ENCODE measurements at regions not wholly inside any gene's neighbourhood (a gene's known extent, or its start where the extent isn't known, plus 50 kb on each side); places are given as distances from the start of the nearest gene placed in this dataset.
A peak's percentile ranks its signal among the peaks of the same experiment; 100 is the strongest.

- no peak for DNase-seq (ENCODE audit: low read depth)
Observed at GRCh38 chr18:29074147-29074546, 897.2 kb upstream of the CDH2 start.

GRCh38 chr18:29071869-29072268 is 894.9 kb upstream of the CDH2 start:
- DNase-seq (ENCODE audit: low read depth): no peak

DNA sequence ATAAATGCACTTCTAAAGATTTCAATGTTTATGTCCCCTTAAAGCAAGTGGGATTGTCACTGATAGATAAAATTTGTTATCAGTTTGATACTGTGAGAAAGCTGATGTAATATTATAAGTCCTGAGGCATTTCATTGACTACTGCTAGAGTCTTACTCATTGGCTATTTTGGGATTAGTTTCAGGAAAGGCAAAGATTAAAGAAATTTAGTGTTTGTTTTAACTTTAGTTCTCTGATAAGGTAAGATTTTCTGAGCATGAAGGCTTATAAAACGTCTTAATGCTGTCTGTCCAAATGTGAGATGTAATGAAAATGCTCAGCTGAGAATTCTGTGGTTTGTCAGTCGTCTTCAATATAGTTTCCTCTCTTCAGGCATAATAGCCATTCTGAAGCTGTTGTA is 886.4 kb upstream of the CDH2 start:
- no peak for DNase-seq (ENCODE audit: low read depth)

- no peak for DNase-seq (ENCODE audit: low read depth)
Observed at GRCh38 chr18:29062921-29063320, 886.0 kb upstream of the CDH2 start.

DNA sequence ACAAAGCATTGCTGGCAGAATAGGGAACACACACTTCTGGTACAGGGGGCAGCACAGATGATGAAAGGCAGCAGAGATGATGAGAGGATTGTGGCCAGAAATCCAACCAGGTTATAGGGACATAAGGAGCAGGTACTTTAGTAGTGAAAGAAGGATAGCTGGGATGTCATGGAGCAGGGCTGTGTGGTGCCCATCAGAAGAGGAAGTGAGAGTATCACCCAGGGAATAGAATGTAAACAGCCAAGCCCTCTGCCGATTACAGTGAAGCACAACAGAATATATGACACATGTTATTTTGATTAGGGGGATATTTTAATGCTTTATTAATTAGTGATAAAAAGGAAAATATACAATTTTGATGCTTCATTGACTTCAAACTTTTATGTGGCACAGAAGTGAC is 883.4 kb upstream of the CDH2 start:
- no peak for DNase-seq (ENCODE audit: low read depth)

- no peak for DNase-seq (ENCODE audit: low read depth)
Observed at GRCh38 chr18:29057703-29058102, 880.8 kb upstream of the CDH2 start.

DNA sequence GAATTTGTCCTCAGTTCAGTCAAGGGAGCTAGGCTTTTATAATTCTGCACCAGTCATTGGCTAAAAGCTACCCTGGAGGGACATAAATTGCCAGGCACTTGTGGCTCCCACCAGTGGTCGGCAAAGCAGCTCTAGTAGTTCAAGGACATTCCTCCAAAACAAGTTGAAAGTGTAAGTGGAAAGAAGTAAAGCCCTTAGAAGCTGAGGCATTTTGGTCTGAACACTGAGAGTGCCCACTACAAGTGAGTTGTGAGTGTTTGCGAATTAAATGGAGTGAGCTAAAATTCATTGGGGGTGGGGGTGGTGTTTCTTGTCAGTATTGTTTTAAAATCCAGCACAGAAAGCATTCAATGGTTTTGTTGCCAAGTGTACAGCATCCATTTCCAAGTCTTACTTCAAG is 879.9 kb upstream of the CDH2 start:
- DNase-seq (ENCODE audit: low read depth): no peak

DNA sequence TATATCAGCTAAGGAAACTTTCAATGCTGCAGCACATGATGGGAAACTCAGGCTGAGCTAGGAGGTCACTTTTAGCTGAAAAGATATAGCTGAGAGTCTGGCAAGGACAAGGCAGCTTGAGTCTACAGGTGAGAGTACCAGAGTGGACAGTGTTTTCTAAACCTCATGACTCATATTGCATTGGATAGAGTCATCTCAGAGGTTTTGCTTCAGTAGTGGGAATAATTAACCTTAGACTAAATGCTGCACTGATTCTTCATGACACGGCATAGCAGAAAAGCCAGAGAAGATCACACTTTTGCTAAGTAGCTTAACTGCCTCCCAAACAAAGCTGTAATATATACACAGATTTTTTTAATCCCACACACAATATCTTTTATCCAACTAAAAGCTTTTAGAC is 865.0 kb upstream of the CDH2 start:
- no peak for DNase-seq (ENCODE audit: low read depth)

DNA sequence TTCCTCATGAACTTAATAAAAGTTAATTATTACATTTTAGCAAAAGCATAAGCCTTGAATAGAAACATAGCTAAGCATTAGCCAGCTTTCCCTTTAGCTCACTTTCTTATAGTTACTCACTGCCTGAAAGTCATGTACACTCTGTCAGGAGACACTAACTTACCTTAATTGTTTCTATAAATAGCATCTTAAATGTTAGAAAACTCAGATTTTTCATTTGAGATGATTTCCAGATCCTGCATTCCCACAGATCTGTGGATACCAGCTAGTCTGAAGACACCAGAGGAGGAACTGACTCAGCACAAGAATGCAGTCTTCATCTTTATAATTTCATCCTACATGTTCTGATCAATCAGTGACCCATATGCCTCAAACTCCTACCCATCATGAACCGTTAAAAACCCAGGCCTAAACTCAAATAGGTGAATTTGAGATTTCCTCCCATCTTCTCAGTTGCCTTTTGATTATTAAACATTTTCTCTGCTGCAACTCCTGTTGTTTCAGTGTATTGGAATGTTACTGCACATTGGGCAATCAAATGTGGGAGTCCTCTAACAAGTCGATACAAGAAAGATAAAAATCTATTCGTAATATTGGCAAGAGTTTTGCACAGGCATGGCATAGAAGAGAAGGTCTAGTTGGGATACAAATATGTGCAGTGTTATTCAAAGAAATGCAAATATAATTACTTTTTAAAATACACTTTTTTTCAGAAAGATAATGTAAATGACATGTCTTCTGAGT is 857.4 kb upstream of the CDH2 start:
- DNase-seq (ENCODE audit: low read depth): no peak

- DNase-seq (ENCODE audit: low read depth): no peak
Observed at GRCh38 chr18:29028560-29028959, 851.6 kb upstream of the CDH2 start.

- no peak for DNase-seq (ENCODE audit: low read depth)
Observed at GRCh38 chr18:29018976-29019375, 842.0 kb upstream of the CDH2 start.

DNA sequence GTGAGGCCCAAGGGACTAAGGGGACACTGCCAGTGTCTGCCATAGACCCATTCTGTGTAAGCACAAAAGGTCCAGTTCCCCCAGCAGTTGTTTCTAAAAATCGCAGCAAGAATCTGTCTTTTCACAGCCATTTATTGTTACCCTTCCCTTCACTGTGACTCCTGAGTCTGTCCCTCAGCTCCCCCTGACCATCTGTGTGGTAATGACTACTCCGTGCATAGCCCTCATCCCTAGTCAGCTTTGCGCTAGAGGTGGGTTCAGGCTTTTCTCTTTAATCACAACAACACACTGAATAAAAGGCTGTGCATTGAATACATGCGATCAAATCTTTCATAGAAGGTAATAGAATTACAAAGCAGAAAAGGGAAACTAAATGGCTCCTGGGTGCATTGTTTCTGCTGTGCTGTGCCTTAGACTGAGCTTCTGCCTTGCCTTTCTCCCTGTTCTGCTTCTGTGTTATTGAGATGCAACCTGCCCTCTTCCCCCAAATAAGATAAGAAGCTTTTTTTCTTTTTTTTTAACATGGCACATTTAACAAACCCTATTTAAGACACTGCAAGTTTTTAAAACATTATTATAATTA is 836.0 kb upstream of the CDH2 start:
- no peak for DNase-seq (ENCODE audit: low read depth)

DNA sequence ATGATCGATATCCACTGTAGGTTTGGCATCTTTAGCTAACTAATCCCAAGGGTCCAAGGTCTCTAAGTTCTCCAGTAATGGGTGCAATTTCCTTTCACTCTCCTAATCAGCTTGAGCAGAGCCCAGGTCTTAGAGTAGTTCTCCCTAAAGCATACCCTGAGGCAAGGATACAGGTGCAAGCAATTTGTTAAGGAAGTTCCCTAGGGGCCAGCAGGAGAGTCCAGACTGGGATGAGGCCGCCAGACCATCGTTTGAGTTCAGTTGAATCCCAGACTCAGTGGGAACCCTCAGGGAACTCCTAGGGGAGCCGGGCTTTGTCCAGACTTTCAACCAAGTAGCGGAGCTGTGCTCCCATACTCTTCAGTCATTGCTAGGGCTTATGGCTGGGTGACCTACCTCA is 835.4 kb upstream of the CDH2 start:
- no peak for DNase-seq (ENCODE audit: low read depth)

DNA sequence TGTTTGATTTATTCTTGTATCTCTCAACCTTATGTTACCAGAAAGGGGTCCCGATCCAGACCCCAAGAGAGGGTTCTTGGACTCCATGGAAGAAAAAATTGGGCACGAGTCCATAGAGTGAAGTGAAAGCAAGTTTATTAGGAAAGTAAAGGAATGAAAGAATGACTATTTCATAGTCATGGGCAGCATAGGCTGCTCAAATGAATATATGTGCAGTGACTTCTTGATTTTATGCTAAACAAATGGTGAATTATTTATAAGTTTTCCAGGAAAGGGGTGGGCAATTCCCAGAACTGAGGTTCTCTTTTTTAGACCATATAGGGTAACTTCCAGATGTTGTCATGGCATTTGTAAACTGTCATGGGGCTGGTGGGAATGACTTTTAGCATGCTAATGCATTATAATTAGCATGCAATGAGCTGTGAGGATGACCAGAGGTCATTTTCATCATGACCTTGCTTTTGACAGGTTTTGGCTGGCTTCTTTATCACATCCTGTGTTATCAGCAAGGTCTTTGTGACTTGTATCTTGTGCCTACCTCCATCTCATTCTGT is 832.4 kb upstream of the CDH2 start:
- no peak for DNase-seq (ENCODE audit: low read depth)

- no peak for DNase-seq (ENCODE audit: low read depth)
Observed at GRCh38 chr18:29008809-29009208, 831.9 kb upstream of the CDH2 start.

DNA sequence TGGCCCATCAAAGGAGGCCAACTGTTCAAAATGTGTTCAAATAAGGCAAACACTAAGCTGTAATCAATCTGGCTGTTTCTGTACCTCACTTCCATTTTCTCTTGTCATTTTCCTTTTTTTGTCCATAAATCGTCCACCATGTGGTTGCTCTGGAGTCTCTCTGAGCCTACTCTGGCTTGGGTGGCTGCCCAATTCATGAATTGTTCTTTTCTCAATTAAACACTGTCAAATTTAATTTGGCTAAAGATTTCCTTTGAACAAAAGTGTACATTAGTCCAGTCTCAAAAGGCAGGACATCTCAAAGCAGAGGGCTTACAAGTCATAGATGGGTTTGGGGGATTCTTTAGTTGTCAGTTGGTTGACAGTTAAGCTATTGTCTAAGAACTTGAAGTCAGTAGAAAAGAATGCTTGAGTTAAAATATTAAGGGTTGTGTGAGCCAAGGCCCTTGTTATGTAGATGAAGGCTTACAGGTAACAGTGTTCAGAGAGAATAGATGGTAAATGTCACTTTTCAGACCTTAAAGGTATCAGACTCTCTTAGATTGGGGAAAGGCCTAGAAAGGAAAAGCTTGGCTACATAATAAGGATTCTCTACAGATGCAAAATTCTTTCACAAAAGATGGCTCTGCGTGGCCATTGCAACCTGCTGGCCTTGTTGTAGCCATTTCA is 831.2 kb upstream of the CDH2 start:
- no peak for DNase-seq (ENCODE audit: low read depth)

- no peak for DNase-seq (ENCODE audit: low read depth)
Observed at GRCh38 chr18:29004921-29005320, 828.0 kb upstream of the CDH2 start.

GRCh38 chr18:29003194-29003593 is 826.3 kb upstream of the CDH2 start:
- no peak for DNase-seq (ENCODE audit: low read depth)

GRCh38 chr18:29002747-29003146 is 825.8 kb upstream of the CDH2 start:
- no peak for DNase-seq (ENCODE audit: low read depth)

DNA sequence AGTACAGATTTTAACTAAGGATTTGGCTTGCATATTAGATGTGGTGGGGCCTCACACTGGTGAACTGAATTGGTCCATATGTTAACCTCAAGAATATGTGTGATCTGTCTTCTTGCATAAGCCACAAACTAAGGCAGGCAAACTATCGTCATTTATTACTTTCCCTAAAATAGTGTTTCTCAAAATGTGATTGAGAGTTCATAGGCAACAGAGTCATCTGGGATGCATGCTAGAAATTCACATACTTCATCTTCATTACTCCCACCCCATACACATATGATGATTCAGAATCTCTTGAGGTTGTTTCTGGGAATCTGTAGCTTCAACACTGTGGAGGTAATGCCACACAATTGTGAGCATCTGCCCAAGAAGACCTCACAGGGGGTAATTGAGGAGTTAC is 822.8 kb upstream of the CDH2 start:
- peak; percentile 18 for DNase-seq (ENCODE audit: low read depth)

DNA sequence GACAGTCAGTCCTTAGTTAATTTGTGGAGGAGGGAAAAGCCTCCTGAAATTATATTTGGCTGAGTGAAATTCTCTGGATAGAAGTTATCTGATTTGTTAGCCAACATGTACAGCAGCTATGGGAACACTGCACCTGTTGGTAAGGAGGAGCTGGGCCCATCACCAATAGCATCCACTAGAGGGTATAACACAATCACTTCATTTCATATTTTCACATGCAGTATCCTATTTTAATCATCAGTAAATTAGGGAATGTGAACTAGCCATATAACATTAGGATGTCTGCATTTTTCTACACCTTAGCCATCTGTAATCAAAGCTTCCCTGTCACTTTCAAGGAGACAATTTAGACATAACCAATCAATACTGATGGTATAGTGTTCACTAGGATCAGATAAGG is 818.4 kb upstream of the CDH2 start:
- no peak for DNase-seq (ENCODE audit: low read depth)

DNA sequence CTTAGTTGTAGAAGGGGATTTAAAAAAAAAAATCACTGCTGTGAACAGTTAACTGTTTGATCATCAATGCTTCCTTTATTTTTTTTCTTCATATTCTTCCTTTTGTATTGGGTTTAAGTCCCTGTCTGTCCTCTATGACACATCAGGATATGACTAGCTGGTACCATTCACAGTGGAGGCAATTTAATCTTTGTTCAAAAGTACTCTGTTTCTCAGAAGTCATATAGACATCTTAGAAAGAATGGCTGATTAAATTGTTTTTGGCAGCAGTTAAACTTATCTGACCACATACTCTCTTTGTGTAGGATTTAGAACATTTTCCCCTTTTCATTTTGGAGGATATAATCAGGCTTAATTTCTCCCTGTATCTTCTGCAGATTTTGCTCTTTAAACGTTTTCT is 807.8 kb upstream of the CDH2 start:
- DNase-seq (ENCODE audit: low read depth): no peak

DNA sequence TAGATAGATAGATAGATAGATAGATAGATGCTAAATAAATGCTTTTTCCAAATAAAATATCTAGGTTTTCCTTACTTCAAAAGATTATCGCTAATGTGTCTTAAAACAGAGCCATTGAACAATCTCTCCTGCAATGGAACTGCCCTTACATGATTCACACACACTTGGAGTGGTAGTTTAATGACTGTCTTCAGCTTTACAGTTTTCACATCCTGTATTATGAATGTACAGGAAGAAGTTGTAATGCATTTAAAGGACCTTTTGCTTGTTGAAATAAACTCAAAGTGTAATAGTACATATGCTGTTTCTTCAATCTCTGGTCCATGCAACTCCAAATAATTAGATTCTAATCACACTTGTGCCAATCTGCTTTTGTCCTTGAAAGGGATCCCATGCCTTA is 797.6 kb upstream of the CDH2 start:
- no peak for DNase-seq (ENCODE audit: low read depth)

Data from GM04503 (cell line).